ENCODE measurements at regions not wholly inside any gene's neighbourhood (a gene's known extent, or its start where the extent isn't known, plus 50 kb on each side); places are given as distances from the start of the nearest gene placed in this dataset.

- DNase-seq (ENCODE audit: low spot score), result no peak
Observed at GRCh38 chr11:45473341-45473895, 187.3 kb upstream of the SYT13 start.

GRCh38 chr11:45472716-45473317, 186.7 kb upstream of the SYT13 start:
- no peak for DNase-seq (ENCODE audit: low spot score)

- DNase-seq (ENCODE audit: low spot score), result no peak
Observed at GRCh38 chr11:45471266-45471665, 185.1 kb upstream of the SYT13 start.

GRCh38 chr11:45470794-45471167, 184.6 kb upstream of the SYT13 start:
- no peak for DNase-seq (ENCODE audit: low spot score)

DNA sequence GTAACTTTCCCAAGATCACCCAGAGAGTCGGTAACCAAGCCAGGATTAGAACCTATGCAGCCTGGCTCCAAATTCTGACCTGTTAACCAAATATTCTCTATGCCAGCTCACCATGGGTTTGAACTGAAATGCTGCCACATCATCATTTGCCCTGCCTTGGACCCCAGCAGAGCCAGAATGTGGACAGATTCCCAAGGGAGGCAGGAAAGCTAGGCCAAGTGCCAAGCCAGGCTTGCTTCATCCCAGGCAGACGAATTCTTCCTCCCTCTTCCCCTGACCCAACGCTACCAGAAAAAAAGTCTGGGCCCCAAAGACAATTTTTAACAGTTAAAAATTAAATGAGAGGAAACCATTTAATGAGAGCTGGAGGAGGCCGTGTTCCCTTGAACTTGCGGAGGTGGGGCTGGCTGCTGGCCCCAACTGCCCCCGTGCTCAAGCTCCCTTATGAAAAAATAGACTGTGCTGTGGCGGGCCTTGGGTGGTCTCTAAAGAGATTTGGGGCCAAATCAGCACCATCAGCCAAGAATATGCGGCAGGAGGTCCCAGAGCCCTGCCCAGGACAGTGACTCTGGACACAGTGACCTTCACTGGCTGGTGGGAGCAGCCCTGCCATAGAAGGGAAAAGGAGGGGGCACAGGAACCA, 184.1 kb upstream of the SYT13 start:
- DNase-seq (ENCODE audit: low spot score), result no peak

DNA sequence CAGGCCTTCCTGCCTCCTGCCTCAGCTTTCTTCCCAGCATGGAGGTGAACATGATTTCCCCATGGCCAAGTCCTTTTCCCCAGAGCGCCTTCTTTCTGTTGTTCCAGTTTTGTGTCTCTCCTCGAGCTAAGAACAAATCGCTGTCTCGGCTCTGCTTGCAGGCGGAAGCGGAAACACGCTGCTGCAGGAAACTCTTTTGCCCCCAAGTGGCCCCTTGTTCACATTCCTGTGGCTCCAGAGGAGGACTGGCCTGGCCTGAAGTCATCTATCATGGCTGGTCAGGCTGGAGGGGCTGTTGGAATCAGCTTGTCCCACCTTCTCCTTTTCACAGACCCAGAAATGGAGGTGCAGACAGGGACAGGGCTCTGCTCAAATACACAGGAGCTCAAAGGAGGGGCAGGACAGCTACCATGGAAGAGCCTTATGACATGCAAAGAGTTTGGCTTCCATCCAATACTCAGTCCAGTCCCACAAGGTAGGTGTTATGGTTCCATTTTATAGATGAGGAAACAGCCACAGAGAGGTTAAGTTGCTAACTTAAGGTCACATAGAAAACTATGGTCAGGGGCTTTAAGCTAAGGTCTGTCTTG, 182.2 kb upstream of the SYT13 start:
- DNase-seq (ENCODE audit: low spot score), result no peak

GRCh38 chr11:45463541-45463940, 177.4 kb upstream of the SYT13 start:
- no peak for DNase-seq (ENCODE audit: low spot score)

DNA sequence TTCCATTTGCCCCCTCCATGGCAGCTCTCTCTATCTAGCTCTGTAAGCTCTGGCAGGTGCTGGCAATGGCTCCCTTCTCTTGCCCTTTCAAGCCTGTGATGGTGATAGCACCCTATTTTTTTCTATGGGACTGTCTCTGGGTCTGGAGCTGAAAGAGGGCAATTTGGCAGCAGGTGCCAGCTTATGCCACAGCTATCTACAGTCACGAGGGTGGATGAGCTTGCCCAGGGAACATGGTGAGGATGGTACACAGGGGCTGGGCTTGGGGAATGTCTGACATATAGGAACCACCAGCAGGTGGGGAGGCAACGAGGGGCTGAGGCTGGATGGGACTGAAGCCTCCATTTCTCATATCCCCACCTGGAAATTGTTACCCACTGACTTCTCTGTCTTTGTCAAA, 175.4 kb upstream of the SYT13 start:
- DNase-seq (ENCODE audit: low spot score), result no peak

DNA sequence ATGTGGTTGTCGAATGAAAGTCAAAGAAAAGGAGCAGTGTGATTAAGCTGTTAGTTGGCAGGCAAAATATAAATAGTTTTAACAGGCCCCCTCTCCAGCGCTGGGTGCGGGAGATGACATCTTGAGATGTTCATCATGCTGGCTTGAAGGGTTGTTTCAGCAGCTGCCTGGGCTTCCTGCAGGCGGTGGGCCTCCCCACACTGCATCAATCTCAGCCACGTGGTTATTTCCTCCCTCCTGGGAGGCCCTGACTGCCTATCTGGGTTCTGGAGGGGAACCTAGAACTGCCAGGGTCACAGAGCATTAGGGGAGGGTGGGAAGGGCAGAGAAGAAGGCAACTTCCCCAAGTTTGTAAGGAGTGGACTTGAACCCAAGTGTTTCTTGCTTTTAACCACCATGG, 173.3 kb upstream of the SYT13 start:
- DNase-seq (ENCODE audit: low spot score), result no peak

- DNase-seq (ENCODE audit: low spot score), result no peak
Observed at GRCh38 chr11:45458269-45458668, 172.1 kb upstream of the SYT13 start.

- no peak for DNase-seq (ENCODE audit: low spot score)
Observed at GRCh38 chr11:45457649-45458048, 171.5 kb upstream of the SYT13 start.

- no peak for DNase-seq (ENCODE audit: low spot score)
Observed at GRCh38 chr11:45456686-45457085, 170.5 kb upstream of the SYT13 start.

DNA sequence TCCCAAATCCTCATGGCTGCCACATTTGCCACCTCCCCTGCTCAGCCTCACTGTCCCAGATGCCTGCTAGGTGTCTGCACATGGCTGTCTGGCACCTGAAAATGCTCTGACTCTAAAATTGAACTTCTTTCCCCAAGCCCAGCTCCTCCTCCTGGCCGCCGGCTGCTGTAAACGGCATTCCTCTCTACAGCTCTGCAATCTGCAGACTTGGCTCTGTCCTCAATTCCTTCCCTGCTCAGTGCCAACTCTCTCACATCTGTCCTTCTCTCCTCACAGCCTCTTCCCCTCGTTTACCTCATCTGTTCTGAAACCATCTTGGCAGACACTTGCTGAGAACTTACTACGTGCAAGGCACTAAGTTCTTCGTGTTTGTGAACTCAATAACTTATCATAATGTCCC, 169.4 kb upstream of the SYT13 start:
- DNase-seq (ENCODE audit: low spot score), result no peak

DNA sequence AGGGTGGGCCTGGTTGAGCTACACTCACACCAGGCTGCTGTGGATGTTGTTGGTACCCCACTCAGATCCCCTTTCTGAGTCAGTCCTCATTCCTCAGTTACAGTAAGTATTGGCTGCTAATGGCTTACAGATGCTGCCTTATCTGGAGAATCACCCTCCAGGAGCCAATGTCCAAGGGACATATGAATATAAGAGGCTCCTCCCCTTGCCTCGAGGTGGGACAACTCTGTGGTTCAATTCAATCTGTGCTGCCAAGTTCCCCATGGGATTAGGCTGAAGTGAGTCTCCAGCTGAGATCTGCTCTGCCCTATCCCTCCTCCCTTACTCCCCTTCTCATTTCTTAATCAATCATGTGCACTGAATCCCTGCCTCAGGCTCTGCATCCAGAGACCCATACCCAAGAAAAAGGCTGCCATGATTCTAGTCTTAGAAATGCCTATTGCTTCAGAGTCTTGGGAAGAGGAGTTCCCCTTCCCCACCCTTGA, 168.8 kb upstream of the SYT13 start:
- DNase-seq (ENCODE audit: low spot score), result no peak

- no peak for DNase-seq (ENCODE audit: low spot score)
Observed at GRCh38 chr11:45453721-45454120, 167.6 kb upstream of the SYT13 start.

- no peak for DNase-seq (ENCODE audit: low spot score)
Observed at GRCh38 chr11:45451766-45452440, 165.8 kb upstream of the SYT13 start.

DNA sequence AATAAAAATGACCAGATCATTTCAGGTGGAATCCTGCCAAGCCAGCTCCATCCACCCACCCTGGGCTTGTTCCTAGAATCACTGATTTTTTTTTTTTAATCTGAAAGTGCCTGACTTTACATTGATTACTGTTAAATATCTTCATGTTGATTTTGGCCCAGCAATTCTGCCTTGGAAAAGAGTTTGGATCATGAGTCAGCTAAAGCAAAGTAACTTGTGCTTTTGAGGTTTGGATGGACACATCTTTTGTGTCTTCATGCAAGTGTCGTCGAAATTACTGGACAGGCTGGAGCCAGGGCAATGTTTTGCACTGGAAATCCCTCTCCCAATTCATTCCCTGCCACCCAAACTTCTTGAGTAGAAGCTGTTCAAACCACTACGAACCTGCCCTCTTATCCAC, 164.0 kb upstream of the SYT13 start:
- DNase-seq (ENCODE audit: low spot score), result no peak

DNA sequence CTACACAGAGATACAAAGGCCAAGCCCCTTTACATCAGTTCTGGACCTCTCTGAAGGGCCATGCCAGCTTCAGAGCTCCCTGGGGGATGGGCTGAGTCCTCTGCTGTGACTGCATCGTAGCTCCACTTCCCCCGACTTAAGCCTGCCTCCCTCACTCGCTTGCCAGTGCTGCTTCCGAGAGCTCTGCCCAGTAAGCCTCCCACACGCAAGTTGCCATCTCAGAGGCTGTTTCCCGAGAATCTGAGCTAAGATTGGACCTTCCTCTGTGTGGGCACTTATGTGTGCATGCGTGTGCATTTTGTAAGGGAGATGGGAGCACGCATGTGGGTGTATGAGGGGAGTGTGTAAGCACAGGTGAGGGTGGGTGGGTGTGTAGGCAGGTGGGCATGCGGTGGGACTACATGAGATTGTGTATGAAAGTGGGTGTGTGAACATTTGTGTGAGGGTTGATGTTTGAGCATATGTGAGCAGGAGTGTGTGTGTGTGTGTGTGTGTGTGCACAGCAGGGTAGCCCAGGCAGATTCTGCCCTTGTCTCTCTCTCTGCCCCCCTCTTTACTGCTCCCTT, 163.0 kb upstream of the SYT13 start:
- no peak for DNase-seq (ENCODE audit: low spot score)

DNA sequence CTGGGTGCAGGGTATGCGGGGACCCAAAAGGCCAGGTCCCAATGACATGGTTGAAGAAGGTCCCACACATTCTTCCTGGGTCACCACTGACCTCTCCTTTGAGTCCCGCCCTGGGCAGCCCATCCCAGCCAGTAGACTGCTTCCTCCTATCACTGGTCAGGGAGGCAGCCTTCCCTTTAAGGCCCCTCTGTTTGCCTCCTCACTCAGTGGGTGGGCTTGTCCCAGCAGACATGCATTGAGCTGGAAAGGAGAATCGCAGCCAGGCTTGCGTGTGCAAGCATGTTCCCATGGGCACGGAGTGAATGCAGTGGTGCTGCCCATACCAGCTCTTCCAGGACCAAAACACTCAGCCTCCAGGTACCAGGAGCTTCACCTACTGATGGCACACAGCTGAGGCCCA, 162.4 kb upstream of the SYT13 start:
- no peak for DNase-seq (ENCODE audit: low spot score)

- DNase-seq (ENCODE audit: low spot score), result no peak
Observed at GRCh38 chr11:45446998-45447397, 160.9 kb upstream of the SYT13 start.

GRCh38 chr11:45446434-45446833, 160.3 kb upstream of the SYT13 start:
- no peak for DNase-seq (ENCODE audit: low spot score)

DNA sequence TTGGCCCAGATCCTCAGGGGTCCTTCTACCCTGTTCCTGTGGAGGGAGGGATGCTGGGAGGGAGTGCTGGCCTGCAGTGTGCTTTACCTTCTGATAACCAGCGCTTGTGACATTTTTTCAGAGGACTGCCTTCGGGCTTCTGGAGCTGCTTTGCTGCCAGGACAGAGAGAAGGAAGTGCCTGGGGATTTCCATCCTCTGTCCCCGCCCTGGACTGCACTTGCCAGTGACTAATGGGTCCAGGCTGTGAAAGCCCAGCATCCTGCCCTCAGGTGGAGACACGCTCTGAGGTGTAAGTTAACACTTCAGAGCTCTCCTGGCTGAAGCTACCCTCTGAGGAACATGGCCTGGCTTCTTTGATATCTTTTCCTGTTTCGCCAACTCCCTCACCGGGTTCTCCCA, 158.7 kb upstream of the SYT13 start:
- no peak for DNase-seq (ENCODE audit: low spot score)

GRCh38 chr11:45440111-45440510, 154.0 kb upstream of the SYT13 start:
- DNase-seq (ENCODE audit: low spot score), result no peak
